Nephron (organoid): ENCODE measurements at regions not wholly inside any gene's neighbourhood (a gene's known extent, or its start where the extent isn't known, plus 50 kb on each side); places are given as distances from the start of the nearest gene placed in this dataset.

Experiments used
- H3K27ac Mint-ChIP-seq, 3 experiments: 2 replicates each; pipeline ENCODE4 v1.8.0; 2020; ENCODE audit warnings: mixed read lengths in 3 of 3, mild to moderate bottlenecking in 2 of 3, moderate library complexity in 1 of 3
- H3K27me3 Mint-ChIP-seq: 2 replicates; pipeline ENCODE4 v1.8.0; 2021; ENCODE audit warnings: low read depth, mild to moderate bottlenecking, moderate library complexity, mixed read lengths
- H3K36me3 Mint-ChIP-seq: 2 replicates; pipeline ENCODE4 v1.8.0; 2020; ENCODE audit warnings: low read depth, mixed read lengths
- H3K4me1 Mint-ChIP-seq: 2 replicates; pipeline ENCODE4 v1.8.0; 2020; ENCODE audit warnings: mixed read lengths
- H3K4me3 Mint-ChIP-seq, 3 experiments: 2 replicates each; pipeline ENCODE4 v1.8.0; 2020; ENCODE audit warnings: mild to moderate bottlenecking in 3 of 3, mixed read lengths in 3 of 3, moderate library complexity in 2 of 3
- H3K9me3 Mint-ChIP-seq: 2 replicates; pipeline ENCODE4 v1.8.0; 2020; ENCODE audit warnings: mixed read lengths
- TF ChIP-seq, protein P1 (sequence below), 3 experiments: fragments of 200-600 bp; sonication (generic); IDR thresholded peaks; one replicate each; pipeline ENCODE4 v1.5.0; 2021; ENCODE audit warnings: antibody characterized with exemption in 3 of 3; ENCODE audit not compliant: unreplicated experiment in 3 of 3

DNA sequence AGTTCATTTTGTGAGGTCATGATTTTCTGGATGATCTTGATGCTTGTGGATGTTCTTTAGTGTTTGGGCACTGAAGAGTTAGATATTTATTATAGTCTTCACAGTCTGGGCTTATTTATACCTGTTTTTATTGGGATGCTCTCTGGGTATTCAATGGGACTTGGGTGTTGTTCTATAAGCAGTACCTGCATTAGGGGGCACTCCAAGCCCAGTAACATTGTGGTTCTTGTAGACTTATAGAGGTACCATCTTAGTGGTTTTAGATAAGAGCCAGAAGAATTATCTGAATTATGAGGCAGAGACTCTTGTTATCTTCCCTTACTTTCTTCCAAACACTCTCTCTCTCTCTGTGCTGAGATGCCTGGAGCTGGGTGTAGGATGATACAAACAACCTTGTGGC is 470.0 kb downstream of the PIK3C3 start:
- no peaks in the 10 kb centered on the region for H3K36me3 Mint-ChIP-seq
- TF ChIP-seq, protein P1, sequence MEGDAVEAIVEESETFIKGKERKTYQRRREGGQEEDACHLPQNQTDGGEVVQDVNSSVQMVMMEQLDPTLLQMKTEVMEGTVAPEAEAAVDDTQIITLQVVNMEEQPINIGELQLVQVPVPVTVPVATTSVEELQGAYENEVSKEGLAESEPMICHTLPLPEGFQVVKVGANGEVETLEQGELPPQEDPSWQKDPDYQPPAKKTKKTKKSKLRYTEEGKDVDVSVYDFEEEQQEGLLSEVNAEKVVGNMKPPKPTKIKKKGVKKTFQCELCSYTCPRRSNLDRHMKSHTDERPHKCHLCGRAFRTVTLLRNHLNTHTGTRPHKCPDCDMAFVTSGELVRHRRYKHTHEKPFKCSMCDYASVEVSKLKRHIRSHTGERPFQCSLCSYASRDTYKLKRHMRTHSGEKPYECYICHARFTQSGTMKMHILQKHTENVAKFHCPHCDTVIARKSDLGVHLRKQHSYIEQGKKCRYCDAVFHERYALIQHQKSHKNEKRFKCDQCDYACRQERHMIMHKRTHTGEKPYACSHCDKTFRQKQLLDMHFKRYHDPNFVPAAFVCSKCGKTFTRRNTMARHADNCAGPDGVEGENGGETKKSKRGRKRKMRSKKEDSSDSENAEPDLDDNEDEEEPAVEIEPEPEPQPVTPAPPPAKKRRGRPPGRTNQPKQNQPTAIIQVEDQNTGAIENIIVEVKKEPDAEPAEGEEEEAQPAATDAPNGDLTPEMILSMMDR (IDR thresholded peaks at IDR 0.05; ENCODE audit: unreplicated experiment in 3 of 3), result no peak
- H3K27ac Mint-ChIP-seq, result no peak overlapping the region
- peaks cover 3% of the 10 kb centered on the region for H3K9me3 Mint-ChIP-seq
- H3K27me3 Mint-ChIP-seq, result no peaks in the 10 kb centered on the region
- H3K4me3 Mint-ChIP-seq, result no peak overlapping the region
- no peaks in the 10 kb centered on the region for H3K4me1 Mint-ChIP-seq

DNA sequence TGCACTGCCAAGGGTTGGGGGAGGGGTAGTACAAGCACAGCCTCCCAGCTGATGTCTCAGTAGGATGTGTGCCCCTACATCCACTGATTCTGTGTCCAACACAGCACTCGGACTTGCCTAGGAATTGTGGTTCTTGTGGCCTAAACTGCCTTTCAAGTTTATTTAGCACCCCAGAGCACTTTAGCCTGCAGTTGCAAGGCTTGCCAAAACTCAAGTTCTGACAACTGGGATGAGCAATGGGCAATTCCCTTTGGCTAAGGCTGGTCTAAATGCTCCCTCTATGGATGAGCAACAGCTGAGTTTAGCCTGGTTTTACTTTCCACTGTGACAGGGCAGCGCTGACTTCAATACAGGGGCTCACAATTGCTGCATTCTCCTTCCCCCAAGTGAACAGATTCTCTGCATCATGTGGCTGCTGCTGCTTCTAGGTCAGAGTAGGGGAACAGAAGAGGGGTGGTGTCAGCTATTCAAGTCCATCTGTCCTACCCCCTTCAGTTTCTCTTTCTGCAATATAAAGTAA is 471.5 kb downstream of the PIK3C3 start:
- Mint-ChIP-seq H3K27ac (no peak overlapping the region), H3K36me3 (no peaks in the 10 kb centered on the region), H3K9me3 (peaks cover under 1% of the 10 kb centered on the region), H3K4me1 (no peaks in the 10 kb centered on the region), H3K27me3 (no peaks in the 10 kb centered on the region), H3K4me3 (no peak overlapping the region)
- TF ChIP-seq, protein P1 (IDR thresholded peaks at IDR 0.05; ENCODE audit: unreplicated experiment in 3 of 3), result no peak

DNA sequence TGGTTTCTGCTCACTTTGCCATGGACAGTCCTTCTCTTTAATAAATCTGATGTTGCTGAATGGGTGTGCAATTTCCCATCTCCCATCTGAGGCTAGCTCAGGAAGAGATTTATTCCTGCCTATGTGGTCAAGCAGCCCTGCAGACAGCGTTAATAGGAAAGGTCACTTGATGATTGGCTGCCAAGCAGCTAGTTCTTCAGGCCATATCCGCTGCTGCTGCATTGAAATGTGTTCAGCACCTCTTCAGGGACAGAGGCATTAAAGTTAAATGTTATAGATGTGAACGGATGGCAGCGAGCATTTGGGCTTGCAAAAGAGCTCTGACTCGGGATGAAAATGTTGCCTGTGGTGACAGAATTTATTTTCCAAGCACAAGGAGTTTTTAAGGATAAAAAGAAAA is 474.2 kb downstream of the PIK3C3 start:
- H3K4me1 Mint-ChIP-seq, result no peaks in the 10 kb centered on the region
- no peaks in the 10 kb centered on the region for H3K36me3 Mint-ChIP-seq
- TF ChIP-seq, protein P1 (IDR thresholded peaks at IDR 0.05; ENCODE audit: unreplicated experiment in 3 of 3), result no peak
- H3K27me3 Mint-ChIP-seq, result no peaks in the 10 kb centered on the region
- H3K4me3 Mint-ChIP-seq, result no peak overlapping the region
- H3K27ac Mint-ChIP-seq, result no peak overlapping the region
- no peaks in the 10 kb centered on the region for H3K9me3 Mint-ChIP-seq

DNA sequence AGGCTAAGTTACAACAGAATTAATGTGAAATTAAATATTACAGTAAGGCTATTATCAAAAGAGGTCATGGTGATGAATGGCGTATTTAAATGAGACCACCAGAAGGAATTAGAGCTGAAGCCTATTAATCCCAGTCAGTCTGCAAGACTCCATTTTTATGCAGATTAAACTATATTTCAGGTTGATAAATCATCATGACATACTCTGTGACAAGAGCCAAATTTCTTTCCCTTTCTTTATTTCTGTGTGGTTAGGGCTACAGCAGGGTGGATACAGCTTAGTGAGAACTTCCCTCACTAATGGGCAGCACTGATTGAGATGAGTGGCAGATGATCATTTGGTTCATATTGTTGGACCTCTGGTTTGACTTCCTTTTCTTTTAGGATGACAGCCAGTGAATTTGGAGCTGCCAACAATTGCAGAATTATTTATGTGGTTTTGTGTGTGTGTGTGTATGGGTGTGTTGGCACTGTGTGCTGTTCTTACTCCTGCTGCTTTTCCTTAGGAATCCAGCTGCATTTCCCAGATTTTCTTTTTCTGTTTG is 481.3 kb downstream of the PIK3C3 start:
- TF ChIP-seq, protein P1 (IDR thresholded peaks at IDR 0.05; ENCODE audit: unreplicated experiment in 3 of 3), result no peak
- Mint-ChIP-seq H3K4me3 (no peak overlapping the region), H3K36me3 (no peaks in the 10 kb centered on the region), H3K4me1 (peaks cover 7% of the 10 kb centered on the region), H3K9me3 (peaks cover 7% of the 10 kb centered on the region), H3K27me3 (peaks cover 3% of the 10 kb centered on the region), H3K27ac (no peak overlapping the region)

DNA sequence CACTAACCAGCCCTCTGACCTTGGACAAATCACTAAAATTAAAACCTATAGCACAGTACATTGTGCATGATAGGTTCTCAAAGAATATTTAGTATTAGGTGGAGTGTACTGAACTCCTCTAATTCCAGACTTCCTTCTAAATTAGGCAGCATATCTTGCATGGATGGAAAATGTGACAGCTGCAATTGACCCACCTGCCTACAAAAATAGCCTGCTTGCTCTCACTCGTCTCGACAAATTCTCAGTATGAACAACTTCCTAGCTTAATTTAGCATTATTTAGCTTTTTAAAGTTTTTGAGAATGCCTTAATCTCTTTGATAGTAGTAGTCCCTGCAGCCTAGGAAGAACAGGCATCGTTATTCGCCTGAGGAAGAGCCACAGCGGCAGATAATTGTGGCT is 482.0 kb downstream of the PIK3C3 start:
- TF ChIP-seq, protein P1 (IDR thresholded peaks at IDR 0.05; ENCODE audit: unreplicated experiment in 3 of 3), result no peak
- Mint-ChIP-seq H3K27me3 (peaks cover 3% of the 10 kb centered on the region), H3K9me3 (peaks cover 10% of the 10 kb centered on the region), H3K4me3 (no peak overlapping the region), H3K36me3 (no peaks in the 10 kb centered on the region), H3K27ac (no peak overlapping the region), H3K4me1 (peaks cover 7% of the 10 kb centered on the region)

DNA sequence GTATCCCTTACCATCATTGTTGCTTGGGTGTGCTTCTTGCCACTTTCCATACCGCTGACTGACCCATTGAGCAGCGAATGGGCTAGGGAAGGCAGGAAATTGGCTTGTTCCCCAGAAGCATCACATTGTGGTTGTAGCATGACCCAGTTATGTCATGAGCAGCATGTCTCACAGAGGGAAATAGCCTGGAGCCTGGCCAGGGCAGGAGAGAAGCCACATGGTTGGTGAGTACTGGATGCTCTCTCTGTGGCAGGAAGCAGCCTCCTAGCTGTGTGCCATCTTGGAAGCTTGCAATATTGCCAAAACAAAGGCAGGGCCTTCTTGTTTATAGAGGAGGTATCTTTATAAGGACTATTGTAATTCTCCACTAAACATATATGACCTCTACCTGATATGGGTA is 482.6 kb downstream of the PIK3C3 start:
- TF ChIP-seq, protein P1 (IDR thresholded peaks at IDR 0.05; ENCODE audit: unreplicated experiment in 3 of 3), result no peak
- H3K9me3 Mint-ChIP-seq, result peaks cover 10% of the 10 kb centered on the region
- no peak overlapping the region for H3K4me3 Mint-ChIP-seq
- peaks cover 7% of the 10 kb centered on the region for H3K4me1 Mint-ChIP-seq
- no peak overlapping the region for H3K27ac Mint-ChIP-seq
- H3K36me3 Mint-ChIP-seq, result no peaks in the 10 kb centered on the region
- peaks cover 3% of the 10 kb centered on the region for H3K27me3 Mint-ChIP-seq
